Ishikawa (cell line): ENCODE measurements at regions not wholly inside any gene's neighbourhood (a gene's known extent, or its start where the extent isn't known, plus 50 kb on each side); places are given as distances from the start of the nearest gene placed in this dataset.

Experiments used
- CEBPB ChIP-seq: IDR thresholded peaks from 2 replicates; pipeline ENCODE4 v1.6.1; 2012
- CREB1 ChIP-seq: IDR thresholded peaks from 2 replicates; pipeline ENCODE4 v1.6.1; 2012; ENCODE audit warnings: low read depth
- EGR1 ChIP-seq: IDR thresholded peaks from 2 replicates; pipeline ENCODE4 v1.6.1; 2012
- EP300 ChIP-seq: IDR thresholded peaks from 2 replicates; pipeline ENCODE4 v1.6.1; 2012; ENCODE audit warnings: borderline replicate concordance
- FOXM1 ChIP-seq: IDR thresholded peaks from 2 replicates; pipeline ENCODE4 v1.6.1; 2012; ENCODE audit warnings: low read depth, borderline replicate concordance
- MAX ChIP-seq: IDR thresholded peaks from 2 replicates; pipeline ENCODE4 v1.6.1; 2012
- NFIC ChIP-seq: IDR thresholded peaks from 2 replicates; pipeline ENCODE4 v1.6.1; 2012
- RAD21 ChIP-seq: IDR thresholded peaks from 2 replicates; pipeline ENCODE4 v1.6.1; 2012; ENCODE audit warnings: low read depth
- TAF1 ChIP-seq: IDR thresholded peaks from 2 replicates; pipeline ENCODE4 v1.6.1; 2012; ENCODE audit warnings: low read depth, mild to moderate bottlenecking
- TCF12 ChIP-seq: IDR thresholded peaks from 2 replicates; pipeline ENCODE4 v1.6.1; 2012; ENCODE audit warnings: low read depth
- TEAD4 ChIP-seq: IDR thresholded peaks from 2 replicates; pipeline ENCODE4 v1.6.1; 2012
- USF1 ChIP-seq: IDR thresholded peaks from 2 replicates; pipeline ENCODE4 v1.6.1; 2012
- YY1 ChIP-seq: IDR thresholded peaks from 2 replicates; pipeline ENCODE4 v1.6.1; 2012; ENCODE audit warnings: low read depth
- ZBTB7A ChIP-seq: IDR thresholded peaks from 2 replicates; pipeline ENCODE4 v1.6.1; 2012; ENCODE audit warnings: low read depth
- TF ChIP-seq, protein P1 (sequence below): IDR thresholded peaks from 2 replicates; pipeline ENCODE4 v1.6.1; 2012; ENCODE audit warnings: low read depth, mild to moderate bottlenecking

DNA sequence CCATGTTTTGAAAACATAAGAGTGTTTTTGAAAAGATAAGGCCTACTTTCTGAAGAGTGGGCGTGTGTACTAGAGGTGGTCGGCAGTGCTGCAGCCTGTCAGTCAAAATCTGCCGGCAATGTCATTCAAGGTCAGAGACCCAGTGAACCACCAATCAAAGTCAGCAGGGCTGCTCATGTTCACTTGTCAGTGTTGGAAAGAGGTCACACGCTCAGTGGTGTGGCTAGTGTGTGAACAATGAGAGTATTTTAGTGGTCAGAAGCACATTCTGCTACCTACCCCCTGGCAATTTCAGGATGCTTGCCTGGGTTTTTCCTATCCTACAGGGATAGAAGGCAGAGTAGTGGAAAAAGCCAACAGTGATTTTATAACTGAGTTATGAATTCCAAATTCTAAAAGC, 278.5 kb upstream of the ONECUT1 start:
- no peak for TF ChIP-seq EP300
- no peak for TF ChIP-seq ZBTB7A
- no peak for TF ChIP-seq EGR1
- TF ChIP-seq TCF12: no peak
- no peak for TF ChIP-seq CEBPB
- TF ChIP-seq TAF1: no peak
- no peak for TF ChIP-seq NFIC
- TF ChIP-seq RAD21: no peak
- no peak for TF ChIP-seq TEAD4
- TF ChIP-seq YY1: no peak
- TF ChIP-seq FOXM1: no peak

- TF ChIP-seq TCF12 (no peak), MAX (no peak), FOXM1 (no peak), USF1 (no peak), EP300 (no peak), CREB1 (no peak), EGR1 (no peak), TAF1 (no peak), TEAD4 (no peak), RAD21 (no peak), CEBPB (no peak), ZBTB7A (no peak), NFIC (no peak), YY1 (no peak)
- TF ChIP-seq, protein P1, sequence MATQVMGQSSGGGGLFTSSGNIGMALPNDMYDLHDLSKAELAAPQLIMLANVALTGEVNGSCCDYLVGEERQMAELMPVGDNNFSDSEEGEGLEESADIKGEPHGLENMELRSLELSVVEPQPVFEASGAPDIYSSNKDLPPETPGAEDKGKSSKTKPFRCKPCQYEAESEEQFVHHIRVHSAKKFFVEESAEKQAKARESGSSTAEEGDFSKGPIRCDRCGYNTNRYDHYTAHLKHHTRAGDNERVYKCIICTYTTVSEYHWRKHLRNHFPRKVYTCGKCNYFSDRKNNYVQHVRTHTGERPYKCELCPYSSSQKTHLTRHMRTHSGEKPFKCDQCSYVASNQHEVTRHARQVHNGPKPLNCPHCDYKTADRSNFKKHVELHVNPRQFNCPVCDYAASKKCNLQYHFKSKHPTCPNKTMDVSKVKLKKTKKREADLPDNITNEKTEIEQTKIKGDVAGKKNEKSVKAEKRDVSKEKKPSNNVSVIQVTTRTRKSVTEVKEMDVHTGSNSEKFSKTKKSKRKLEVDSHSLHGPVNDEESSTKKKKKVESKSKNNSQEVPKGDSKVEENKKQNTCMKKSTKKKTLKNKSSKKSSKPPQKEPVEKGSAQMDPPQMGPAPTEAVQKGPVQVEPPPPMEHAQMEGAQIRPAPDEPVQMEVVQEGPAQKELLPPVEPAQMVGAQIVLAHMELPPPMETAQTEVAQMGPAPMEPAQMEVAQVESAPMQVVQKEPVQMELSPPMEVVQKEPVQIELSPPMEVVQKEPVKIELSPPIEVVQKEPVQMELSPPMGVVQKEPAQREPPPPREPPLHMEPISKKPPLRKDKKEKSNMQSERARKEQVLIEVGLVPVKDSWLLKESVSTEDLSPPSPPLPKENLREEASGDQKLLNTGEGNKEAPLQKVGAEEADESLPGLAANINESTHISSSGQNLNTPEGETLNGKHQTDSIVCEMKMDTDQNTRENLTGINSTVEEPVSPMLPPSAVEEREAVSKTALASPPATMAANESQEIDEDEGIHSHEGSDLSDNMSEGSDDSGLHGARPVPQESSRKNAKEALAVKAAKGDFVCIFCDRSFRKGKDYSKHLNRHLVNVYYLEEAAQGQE: no peak
These were observed 269.3 kb upstream of the ONECUT1 start for GRCh38 chr15:53059273-53060043.

DNA sequence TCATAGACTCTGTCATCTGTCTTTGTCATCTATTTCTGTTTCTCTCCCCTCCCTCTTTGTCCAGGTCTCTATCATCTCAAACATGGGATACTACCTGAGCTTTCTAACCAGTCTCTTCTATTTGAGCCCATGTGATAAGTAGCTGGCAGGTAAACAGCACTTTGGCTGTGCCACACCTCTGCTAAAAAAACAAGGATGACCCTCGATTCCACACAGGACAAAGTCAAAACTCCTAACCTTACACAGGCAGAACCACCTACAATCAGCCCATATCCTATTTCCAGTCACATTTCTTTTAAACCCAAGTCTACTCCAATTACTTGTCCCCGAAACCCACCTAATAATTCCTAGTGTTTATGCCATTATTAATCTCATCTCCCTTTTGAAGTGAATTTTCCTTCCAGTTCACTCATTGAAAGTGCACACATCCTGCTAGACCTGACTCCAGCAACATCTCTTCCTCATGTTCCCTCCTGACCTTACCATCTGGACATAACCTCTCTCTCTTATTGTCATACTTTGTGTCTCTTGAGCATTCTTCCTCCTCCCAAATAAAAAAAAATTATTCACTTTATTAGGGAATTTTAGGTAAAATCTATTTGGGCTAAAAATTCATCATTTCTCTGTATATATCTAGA, 256.1 kb upstream of the ONECUT1 start:
- TF ChIP-seq RAD21 (no peak), CREB1 (no peak), CEBPB (no peak), TCF12 (no peak), EP300 (no peak), TAF1 (no peak), NFIC (no peak), TEAD4 (no peak), ZBTB7A (no peak), USF1 (no peak)

GRCh38 chr15:53038655-53038941, 248.5 kb upstream of the ONECUT1 start:
- TF ChIP-seq ZBTB7A (no peak), TCF12 (no peak), CREB1 (no peak), EGR1 (no peak), NFIC (no peak), TAF1 (no peak), YY1 (no peak), CEBPB (no peak), RAD21 (no peak), FOXM1 (no peak), EP300 (no peak), MAX (no peak), USF1 (no peak), TEAD4 (no peak)
- TF ChIP-seq, protein P1: no peak
